Right renal pelvis (tissue), 4 donors: ENCODE measurements at regions not wholly inside any gene's neighbourhood (a gene's known extent, or its start where the extent isn't known, plus 50 kb on each side); places are given as distances from the start of the nearest gene placed in this dataset.
"Not testable (repeated sequence)": the region's sequence is repeated elsewhere in the genome, so short reads cannot be mapped to it uniquely, and the experiment has no call there.

Source experiments
- DNase-seq, 4 donors: peaks; one replicate each; pipeline ENCODE4 v3.0.0-alpha.2; 2013; ENCODE audit warnings: low read depth in 4 of 4, low spot score in 3 of 4, missing footprints in 1 of 4

DNA sequence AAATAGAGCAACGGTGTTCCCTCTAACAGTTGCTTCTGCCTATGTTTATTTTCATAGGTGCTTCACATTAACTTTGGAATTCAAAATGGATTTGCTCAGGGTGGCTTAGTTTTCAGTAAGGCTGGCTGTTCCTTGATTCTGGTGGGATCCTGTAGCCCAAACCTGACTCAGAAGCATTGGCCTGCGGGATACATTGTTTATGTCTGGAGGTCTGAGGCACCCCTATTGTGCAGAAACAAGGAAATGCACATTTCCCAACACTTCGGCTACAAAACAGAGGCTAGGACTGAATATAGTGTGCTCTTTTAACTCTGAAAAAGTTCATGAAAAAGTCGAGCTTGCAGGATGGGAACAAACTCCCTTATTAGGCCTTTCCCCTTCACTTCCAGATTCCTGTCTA lies 133.8 kb upstream of the F3 start:
- DNase-seq, result no peak

DNA sequence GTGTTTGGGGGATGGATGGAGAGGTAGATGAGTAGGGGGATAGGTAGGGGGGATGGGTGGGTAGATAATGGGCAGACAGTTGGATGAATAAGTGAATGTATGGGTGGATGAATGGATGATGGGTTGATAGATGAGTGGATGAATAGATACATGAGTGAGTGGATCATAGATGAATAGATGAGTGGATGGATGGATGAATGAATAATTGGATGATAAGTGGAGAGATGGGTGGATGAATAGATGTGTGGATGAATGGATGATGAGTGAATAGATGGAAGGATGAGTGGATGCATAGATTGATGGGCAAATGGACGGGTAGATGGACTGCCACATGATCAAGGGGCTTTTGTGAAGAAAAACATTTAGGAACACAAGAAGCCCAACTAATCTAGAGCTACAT lies 133.3 kb upstream of the F3 start:
- no peak for DNase-seq

DNA sequence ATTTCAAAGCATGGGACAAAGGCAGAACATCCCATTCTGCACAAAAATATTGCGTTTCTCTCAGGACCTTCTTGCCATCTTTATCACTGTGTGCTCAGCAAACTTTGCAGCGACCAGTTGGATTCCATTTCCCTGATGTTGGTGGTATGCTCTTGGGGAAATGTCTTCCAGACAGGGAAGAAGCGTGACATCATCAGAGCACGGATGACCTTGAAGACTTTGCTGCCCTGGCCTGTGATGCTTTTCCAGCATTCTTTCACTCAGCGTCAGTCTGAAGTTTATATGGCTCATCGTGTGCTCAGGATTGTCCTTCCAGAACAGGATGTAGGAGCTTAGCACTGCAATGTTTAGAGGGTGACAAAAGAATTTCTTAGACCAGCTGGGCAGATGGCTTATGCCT lies 131.4 kb upstream of the F3 start:
- DNase-seq, result no peak

DNA sequence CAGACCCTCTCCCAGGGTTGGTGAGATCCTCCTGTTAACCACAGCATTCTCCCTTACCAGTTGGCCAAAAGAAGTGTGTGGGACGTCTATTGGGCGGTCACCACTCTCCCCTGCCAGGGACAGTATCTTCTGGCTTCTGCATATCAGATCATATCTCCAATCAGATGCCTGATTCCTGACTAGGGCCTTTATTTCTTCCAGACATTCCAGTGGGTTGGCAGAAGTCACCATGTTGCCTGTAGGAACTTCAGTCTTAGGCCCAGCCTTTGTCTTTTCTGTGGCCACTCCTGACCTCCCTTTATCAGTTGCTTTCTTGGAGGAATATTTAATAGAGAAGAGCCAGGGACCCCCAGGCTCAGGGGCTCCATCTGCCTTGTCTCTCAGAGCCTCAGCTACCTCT lies 130.4 kb upstream of the F3 start:
- no peak for DNase-seq

DNA sequence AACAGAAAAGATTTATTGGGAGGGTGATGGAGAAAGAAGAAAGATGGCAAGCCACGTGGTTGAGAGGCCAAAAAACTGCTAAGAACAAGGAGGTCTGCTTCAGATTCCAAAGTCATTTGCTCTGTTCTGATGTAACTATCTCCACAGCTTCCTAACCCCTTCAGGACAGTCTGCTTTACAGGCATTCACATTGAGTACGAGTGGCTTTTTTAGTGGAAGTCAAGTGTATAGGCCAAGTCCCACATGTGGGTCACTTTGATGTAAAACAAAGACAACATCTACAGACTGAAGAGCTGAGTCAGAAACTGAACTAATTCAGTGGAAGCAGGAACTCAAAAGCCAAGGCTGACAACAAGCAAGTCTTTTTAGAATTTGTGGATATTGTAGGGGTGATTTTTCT lies 128.7 kb upstream of the F3 start:
- no peak for DNase-seq

DNA sequence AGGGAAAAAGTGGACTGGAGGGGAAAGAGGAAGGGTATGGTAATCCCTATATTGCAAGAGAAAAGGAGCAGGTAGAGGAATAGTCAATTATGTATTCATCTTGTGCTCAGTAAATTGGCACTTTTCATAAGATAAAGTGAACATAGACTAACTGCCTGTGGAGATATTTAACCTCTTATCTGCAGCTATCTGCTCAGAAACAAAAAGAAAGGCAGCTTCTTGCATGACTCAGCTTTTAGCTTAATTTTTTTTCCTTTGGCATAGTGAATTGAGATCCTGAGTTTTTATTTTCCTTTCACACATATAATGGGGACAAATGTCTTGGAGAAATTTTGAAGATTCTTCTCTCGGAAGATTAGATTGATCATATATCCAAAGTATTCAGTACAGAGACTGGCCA lies 127.6 kb upstream of the F3 start:
- no peak for DNase-seq

DNA sequence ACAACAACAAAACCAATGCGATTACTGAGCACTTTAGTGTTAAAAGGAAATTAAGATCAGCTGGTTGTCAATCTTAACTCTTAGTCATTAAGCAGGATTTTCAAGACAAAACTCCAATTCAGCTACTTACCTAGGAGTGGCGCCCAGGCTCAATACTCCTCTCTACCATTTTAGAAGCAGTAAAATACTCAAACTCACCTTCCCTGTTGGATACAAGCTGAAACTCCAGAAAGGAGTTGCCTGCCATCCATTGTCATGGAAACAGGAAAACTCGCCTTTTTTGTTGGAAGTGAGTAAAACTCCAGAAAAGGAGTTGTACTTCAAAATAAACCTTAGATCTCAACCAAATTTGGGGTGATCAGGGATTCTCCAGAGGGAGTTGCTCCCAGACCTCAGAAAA lies 127.0 kb upstream of the F3 start:
- DNase-seq, result no peak

DNA sequence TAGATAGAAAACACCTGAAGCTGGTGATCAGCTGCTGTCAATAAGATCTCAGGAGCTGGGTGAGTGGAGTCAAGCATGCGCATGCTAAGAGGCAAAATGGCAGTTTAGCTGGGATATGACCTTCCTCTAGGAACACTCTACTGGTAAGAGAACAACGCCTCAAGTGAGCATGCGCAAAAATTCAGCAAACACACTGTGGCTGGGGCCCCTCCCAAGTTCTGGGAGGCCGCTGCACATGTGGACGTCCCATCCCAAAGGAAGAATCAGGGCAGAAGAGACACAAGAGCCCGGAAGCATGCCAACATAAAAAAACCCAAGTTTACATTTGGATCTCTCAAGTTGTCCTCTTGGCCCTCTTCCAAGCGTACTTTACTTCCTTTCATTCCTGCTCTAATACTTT lies 126.3 kb upstream of the F3 start:
- no peak for DNase-seq

DNA sequence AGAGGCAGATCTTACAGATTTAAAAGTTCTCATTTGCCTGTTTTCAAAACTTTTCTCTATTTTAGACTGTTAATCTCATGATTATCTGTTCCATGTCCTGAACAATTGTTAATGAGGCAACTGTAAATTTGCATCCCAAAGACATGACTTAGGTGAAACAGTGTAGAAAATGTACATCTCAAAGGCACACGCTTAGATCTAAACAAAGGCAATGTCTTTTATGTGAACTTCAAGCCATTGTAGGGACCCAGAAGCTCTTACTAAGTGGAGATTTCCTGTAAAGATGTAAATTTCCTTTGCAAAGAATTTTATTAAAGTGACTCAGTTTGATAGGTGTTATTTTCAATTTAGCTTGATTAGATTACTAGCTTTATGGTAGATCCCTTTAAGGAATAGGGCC lies 125.2 kb upstream of the F3 start:
- no peak for DNase-seq

DNA sequence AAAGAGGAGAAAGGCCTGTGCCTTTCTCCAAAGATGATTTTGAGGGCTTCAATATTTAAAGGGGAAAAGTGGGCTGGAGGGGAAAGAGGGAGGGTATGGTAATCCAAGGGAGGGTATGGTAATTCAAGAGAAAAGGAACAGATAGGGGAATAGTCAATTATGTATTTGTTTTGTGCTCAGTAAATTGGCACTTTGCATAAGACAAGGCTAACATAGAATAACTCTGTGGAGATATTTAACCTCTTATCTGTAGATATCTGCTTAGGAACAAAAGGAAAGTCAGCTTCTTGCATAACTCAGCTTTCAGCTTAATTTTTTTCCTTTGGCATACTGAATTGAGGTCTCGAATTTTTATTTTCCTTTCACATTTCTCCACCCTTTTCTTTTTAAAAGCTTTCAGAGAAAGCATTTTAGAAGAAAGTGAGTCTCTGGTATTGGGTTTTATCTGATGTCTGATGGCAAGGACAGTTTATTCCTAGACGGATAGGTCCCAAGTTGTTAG lies 119.9 kb upstream of the F3 start:
- DNase-seq, result no peak

DNA sequence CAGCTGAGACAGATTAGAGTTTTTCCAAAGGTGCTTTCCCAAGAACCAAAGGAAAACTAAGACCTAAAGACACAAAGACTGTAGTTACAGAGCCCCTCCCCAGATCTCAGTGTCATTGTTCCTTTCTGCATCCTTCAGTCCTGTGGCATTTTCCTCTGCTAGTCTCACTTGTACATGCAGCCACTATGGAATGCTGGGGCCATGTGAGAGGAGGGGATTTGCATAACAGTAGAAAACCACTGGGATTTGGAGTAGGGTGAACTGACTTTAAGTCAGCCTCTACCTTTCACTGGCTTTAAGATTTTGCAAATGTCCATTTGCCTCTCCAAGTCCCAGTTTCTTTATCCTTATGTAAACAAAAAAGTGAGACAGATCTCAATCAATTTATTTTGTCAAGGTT lies 119.4 kb upstream of the F3 start:
- no peak for DNase-seq

DNA sequence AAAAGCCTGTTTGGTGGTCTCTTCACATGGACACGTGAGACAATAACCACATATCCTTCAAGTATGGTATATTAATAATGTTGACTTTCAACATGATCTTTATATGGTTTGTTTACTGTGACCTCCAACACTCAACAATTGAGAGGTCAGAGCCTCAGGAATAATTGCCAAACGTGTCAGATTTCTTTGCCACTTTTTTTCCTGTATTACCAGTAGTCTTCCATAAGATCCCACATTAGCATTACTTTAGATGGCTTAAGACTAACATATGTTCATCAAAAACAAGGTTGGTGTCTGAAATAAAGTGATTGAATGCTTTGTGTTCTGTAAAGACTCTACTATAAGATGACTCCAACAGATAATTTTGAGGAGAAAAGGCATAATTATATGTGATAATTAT lies 118.7 kb upstream of the F3 start:
- no peak for DNase-seq

DNA sequence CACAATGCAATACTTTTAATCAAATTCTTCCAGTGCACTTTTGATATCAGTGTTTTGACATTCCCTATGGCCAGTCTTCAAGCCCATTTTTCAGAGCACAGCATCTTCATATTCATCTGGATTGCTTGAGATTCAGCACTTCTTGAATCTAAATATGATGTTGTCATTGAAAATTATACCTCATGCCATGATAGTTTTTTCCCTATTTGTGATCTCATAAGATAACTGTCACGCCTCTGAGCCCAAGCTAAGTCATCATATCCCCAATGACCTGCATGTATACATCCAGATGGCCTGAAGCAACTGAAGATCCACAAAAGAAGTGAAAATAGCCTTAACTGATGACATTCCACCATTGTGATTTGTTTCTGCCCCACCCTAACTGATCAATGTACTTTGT lies 117.6 kb upstream of the F3 start:
- DNase-seq, result not testable (repeated sequence)

DNA sequence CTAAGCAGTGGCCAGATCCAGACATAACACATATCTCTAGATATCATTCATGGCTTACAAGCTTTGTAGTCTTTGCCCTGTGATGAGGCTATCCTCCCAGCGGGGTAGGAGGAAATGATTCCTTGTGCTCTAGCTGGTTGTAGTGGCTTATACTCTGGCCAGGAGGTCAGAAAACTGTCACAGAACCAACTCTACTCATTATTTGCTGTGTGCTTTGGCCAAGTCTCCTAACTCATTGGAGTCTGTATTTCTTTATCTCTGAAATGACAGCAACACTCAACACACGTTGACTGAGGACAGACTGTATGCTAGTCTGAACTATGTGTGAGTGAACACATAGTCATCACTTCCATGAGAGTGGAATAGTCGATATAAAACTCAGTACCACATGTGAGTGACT lies 116.7 kb upstream of the F3 start:
- no peak for DNase-seq

DNA sequence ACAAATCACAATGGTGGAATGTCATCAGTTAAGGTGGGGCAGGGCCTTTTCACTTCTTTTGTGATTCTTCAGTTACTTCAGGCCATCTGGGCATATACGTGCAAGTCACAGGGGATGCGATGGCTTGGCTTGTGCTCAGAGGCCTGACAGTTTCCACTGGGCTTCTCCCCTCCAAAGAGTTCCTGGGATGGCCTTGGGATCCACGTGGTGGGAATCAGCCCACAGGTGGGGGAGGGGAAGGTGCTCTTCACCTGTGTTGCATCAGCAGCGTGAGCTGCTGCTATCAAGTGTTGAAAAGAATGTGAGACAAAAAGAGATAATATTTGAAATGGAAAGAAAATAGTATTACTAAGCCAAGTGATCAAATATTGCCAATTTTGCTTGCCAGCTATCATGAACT lies 116.2 kb upstream of the F3 start:
- not testable (repeated sequence) for DNase-seq

DNA sequence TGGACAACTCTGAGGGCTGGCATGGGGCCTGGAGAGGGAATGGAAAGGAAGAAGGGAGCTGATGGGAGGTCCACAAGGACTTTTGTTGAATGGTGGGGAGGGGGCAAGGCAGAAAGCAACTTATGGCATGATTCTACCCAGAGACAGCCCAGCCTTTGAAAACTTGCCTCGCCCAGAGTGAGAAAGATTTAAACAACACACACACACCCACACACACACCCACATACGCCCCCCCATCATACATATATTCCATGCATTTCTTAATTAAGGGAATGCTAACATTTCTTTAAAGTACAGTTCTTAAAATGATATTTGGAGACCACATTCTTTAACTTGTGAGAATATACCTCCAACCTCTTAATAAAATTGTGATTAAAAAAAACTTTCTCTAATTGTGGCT lies 115.4 kb upstream of the F3 start:
- DNase-seq, result no peak

DNA sequence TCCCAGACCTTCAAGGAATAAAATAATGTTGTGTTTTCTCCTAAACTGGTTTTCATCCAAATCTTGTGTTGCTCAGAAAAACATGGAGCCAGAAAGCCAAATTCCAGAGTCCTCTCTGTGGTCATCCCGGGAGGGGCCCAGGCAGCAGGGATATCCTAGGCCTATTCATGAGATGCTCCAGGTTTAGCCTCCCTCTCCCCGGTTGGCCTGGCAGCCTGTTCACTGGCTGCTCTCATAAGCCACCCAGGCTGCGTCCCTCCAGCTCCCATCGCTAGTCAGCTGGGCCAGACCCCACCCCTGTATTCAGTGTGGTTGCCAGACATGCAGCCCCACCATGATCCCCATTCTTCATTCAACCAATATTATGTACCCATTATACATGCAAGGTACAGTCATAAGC lies 113.4 kb upstream of the F3 start:
- DNase-seq, result no peak

DNA sequence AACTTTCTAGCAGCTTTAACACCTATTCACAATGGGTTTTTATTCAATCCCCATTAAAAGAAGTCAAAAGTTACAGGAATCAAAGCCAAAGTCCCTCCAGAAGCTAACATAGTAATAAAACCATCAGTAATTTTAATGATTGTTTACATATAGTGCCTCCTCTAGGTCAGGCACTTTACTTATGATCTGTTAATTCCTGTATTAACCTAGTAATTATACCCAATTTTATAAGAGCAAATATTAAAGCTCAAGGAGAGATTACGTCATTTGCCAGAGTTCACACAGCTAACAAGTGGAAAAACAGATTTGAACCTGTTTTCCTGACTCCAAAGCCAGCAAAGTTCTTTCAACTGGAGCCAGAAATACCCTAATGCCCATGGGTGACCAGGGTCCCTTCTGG lies 112.9 kb upstream of the F3 start:
- no peak for DNase-seq

DNA sequence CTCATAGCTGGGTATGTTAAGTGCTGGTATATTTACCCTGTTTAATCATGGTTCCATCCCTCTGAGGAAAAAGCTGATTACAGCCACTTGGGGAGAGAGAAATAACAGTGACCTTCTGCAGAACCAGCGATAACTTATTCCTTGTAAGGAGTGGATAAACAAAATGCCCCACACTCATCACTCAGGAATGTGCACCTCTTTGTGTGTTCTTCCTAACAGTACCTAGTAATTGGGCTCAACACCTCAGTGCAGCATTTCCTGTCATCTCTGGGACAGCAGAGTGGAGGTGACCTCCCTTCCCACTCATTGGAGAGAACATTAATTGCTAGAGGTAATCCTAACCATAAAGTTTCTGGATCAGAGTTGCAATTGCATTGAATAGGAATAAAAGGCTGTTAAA lies 112.5 kb upstream of the F3 start:
- DNase-seq, result no peak

DNA sequence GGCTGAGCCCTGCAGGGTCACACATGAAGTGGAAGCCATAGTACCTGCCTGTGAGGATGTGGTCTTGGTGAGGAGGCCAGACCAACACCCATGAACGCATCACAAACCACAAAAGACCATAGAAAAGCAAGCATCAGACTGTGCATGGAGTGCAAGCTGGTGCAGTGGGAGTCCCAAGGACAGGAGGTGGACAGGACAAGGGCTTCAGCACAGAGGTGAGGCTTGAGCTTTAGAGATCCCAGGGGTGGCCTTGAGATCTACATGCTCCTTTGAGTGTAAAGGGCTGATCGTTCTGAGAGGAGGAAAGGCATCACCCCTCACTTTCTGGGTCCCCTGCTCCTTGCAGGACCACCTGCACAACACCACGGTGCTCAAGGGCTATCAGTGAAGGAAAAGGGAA lies 111.9 kb upstream of the F3 start:
- no peak for DNase-seq

DNA sequence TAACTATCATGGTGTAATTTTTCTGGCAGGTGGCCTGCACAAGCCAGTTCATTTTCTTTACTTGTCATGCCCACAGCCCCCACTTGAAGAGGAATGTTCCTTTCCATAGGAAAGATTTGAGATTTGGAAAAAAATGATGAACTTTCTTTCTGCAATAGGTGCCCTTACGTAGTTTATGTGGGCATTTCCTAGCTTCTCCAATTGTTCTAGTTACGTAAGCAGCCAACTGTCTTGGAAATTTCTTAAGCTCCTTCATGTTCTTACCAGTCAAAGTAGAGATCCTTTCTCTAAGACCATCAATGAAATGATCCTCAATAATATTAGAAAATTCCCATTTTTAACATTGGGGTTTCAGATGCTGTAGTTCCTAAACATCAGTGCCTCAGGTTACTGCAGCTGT lies 109.5 kb upstream of the F3 start:
- no peak for DNase-seq

DNA sequence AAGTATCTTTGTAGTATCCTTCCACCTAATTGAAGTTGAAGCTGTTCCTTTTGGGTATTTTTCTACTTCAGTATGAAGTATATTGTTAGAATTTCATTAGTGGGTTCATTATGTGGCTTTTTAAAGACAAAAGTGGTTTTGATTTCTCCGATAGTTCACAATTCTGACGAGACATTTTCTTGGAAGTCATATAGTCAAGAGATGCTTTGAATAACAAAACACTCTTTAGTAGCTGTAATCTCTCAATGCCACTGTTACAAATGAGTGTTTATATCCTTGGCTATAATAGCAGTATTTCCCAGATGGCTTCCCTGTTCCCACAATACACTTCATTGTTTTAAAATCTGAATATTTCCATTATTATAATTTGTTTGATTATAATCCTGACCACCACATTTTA lies 108.7 kb upstream of the F3 start:
- DNase-seq, result no peak

DNA sequence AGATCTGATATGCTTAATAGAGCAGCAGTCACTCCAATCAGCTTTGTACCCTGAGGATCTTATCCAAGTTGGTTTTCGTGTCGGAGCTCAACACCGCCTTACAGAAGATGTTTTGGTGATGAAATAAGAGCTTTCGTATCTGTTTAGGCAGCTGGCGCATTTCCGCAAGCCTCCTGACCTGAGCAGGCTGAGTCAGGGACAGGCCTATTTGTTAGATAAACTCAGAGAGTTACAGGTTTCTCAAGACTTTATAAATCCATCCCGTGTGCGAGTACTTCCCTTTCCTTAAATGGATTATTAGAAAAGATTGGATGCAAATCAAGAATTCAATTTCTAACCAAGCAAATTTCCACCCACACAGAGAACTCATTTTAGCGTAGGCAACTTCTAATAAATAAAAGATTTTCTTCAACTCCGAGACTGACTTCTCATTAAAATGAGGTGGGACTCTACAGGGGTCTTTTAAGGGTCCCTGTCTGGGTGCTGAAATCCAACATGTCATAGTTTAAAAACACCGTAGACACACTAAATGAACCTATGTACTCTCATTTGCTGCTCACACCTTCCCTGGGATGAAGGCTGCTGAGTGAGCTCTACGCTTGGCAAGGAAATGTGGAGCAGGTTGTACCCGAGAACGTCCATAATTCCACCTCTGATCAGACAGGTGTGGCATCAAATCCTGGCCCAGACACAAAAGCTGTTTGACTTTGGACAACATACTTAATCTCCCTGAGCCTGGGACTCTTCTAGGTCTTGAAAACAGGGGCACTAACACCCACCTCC lies 106.9 kb upstream of the F3 start:
- peak in 2 of 4 donors; percentile 18 to 30 for DNase-seq
